ENCODE measurements at regions not wholly inside any gene's neighbourhood (a gene's known extent, or its start where the extent isn't known, plus 50 kb on each side); places are given as distances from the start of the nearest gene placed in this dataset.
"Not testable (repeated sequence)": the region's sequence is repeated elsewhere in the genome, so short reads cannot be mapped to it uniquely, and the experiment has no call there.

- H3K27me3 ChIP-seq (ENCODE audit: low read depth); DNase-seq (ENCODE audit: low spot score in 2 of 2); H3K4me3 ChIP-seq; H3K36me3 ChIP-seq (replicated peaks); H3K9me3 ChIP-seq; H3K4me1 ChIP-seq; in situ Hi-C loops (cut with MboI; ENCODE audit: low sequenced_read_pairs): not testable (repeated sequence)
Measured at GRCh38 chr5:82437565-82437964, 159.4 kb upstream of the RPS23 start.

GRCh38 chr5:82436291-82436690 lies 158.1 kb upstream of the RPS23 start:
- no peaks in the 10 kb centered on the region for H3K36me3 ChIP-seq (replicated peaks)
- no peaks in the 10 kb centered on the region for H3K27me3 ChIP-seq (ENCODE audit: low read depth)
- H3K4me3 ChIP-seq, result no peak overlapping the region
- H3K9me3 ChIP-seq, result 0 out of 2 replicates have a peak, but pooled peaks cover 2% of the 10 kb centered on the region
- in situ Hi-C loops (cut with MboI; ENCODE audit: low sequenced_read_pairs), result no loop called here
- no peaks in the 10 kb centered on the region for H3K4me1 ChIP-seq
- DNase-seq (ENCODE audit: low spot score in 2 of 2), result no peak

GRCh38 chr5:82434696-82435660 lies 156.8 kb upstream of the RPS23 start:
- H3K36me3 ChIP-seq (replicated peaks); H3K9me3 ChIP-seq; DNase-seq (ENCODE audit: low spot score in 2 of 2); H3K27me3 ChIP-seq (ENCODE audit: low read depth); H3K4me3 ChIP-seq; H3K4me1 ChIP-seq; in situ Hi-C loops (cut with MboI; ENCODE audit: low sequenced_read_pairs): not testable (repeated sequence)

- Histone ChIP-seq H3K9me3 (no peaks in the 10 kb centered on the region), H3K4me3 (no peak overlapping the region), H3K36me3 (replicated peaks) (no peaks in the 10 kb centered on the region), H3K4me1 (no peaks in the 10 kb centered on the region), H3K27me3 (ENCODE audit: low read depth) (no peaks in the 10 kb centered on the region)
- DNase-seq (ENCODE audit: low spot score in 2 of 2), result no peak
- in situ Hi-C loops (cut with MboI; ENCODE audit: low sequenced_read_pairs), result no loop called here
Measured at GRCh38 chr5:82426464-82427154, 148.5 kb upstream of the RPS23 start.

- no peaks in the 10 kb centered on the region for H3K9me3 ChIP-seq
- H3K27me3 ChIP-seq (ENCODE audit: low read depth), result no peaks in the 10 kb centered on the region
- no peak overlapping the region for H3K4me3 ChIP-seq
- in situ Hi-C loops (cut with MboI; ENCODE audit: low sequenced_read_pairs), result no loop called here
- no peak for DNase-seq (ENCODE audit: low spot score in 2 of 2)
- H3K36me3 ChIP-seq (replicated peaks), result no peaks in the 10 kb centered on the region
- no peaks in the 10 kb centered on the region for H3K4me1 ChIP-seq
Measured at GRCh38 chr5:82425591-82425990, 147.4 kb upstream of the RPS23 start.

GRCh38 chr5:82424211-82424610 lies 146.1 kb upstream of the RPS23 start:
- no peak for DNase-seq (ENCODE audit: low spot score in 2 of 2)
- H3K27me3 ChIP-seq (ENCODE audit: low read depth), result no peaks in the 10 kb centered on the region
- no peaks in the 10 kb centered on the region for H3K4me1 ChIP-seq
- no peak overlapping the region for H3K4me3 ChIP-seq
- in situ Hi-C loops (cut with MboI; ENCODE audit: low sequenced_read_pairs), result no loop called here
- H3K36me3 ChIP-seq (replicated peaks), result no peaks in the 10 kb centered on the region
- no peaks in the 10 kb centered on the region for H3K9me3 ChIP-seq

- DNase-seq (ENCODE audit: low spot score in 2 of 2), result no peak
- Histone ChIP-seq H3K4me1 (no peaks in the 10 kb centered on the region), H3K36me3 (replicated peaks) (no peaks in the 10 kb centered on the region), H3K4me3 (no peak overlapping the region), H3K27me3 (ENCODE audit: low read depth) (no peaks in the 10 kb centered on the region), H3K9me3 (no peaks in the 10 kb centered on the region)
- in situ Hi-C loops (cut with MboI; ENCODE audit: low sequenced_read_pairs), result no loop called here
Measured at GRCh38 chr5:82422751-82423181, 144.6 kb upstream of the RPS23 start.

GRCh38 chr5:82422001-82422740 lies 144.0 kb upstream of the RPS23 start:
- H3K27me3 ChIP-seq (ENCODE audit: low read depth), result no peaks in the 10 kb centered on the region
- H3K4me3 ChIP-seq, result no peak overlapping the region
- in situ Hi-C loops (cut with MboI; ENCODE audit: low sequenced_read_pairs), result no loop called here
- DNase-seq (ENCODE audit: low spot score in 2 of 2), result no peak
- H3K9me3 ChIP-seq, result no peaks in the 10 kb centered on the region
- H3K4me1 ChIP-seq, result no peaks in the 10 kb centered on the region
- no peaks in the 10 kb centered on the region for H3K36me3 ChIP-seq (replicated peaks)

GRCh38 chr5:82421119-82421518 lies 143.0 kb upstream of the RPS23 start:
- no peaks in the 10 kb centered on the region for H3K9me3 ChIP-seq
- no peaks in the 10 kb centered on the region for H3K27me3 ChIP-seq (ENCODE audit: low read depth)
- in situ Hi-C loops (cut with MboI; ENCODE audit: low sequenced_read_pairs), result no loop called here
- no peak for DNase-seq (ENCODE audit: low spot score in 2 of 2)
- H3K4me3 ChIP-seq, result no peak overlapping the region
- H3K4me1 ChIP-seq, result no peaks in the 10 kb centered on the region
- no peaks in the 10 kb centered on the region for H3K36me3 ChIP-seq (replicated peaks)

GRCh38 chr5:82420524-82420923 lies 142.4 kb upstream of the RPS23 start:
- H3K4me3 ChIP-seq, result not testable (repeated sequence)

GRCh38 chr5:82419559-82420332 lies 141.6 kb upstream of the RPS23 start:
- Histone ChIP-seq H3K4me3 (no peak overlapping the region), H3K9me3 (no peaks in the 10 kb centered on the region), H3K4me1 (no peaks in the 10 kb centered on the region), H3K36me3 (replicated peaks) (no peaks in the 10 kb centered on the region), H3K27me3 (ENCODE audit: low read depth) (no peaks in the 10 kb centered on the region)
- in situ Hi-C loops (cut with MboI; ENCODE audit: low sequenced_read_pairs), result no loop called here
- no peak for DNase-seq (ENCODE audit: low spot score in 2 of 2)

More at GRCh38 chr5:82420524-82420923, 142.4 kb upstream of the RPS23 start:
- H3K9me3 ChIP-seq; DNase-seq (ENCODE audit: low spot score in 2 of 2); H3K27me3 ChIP-seq (ENCODE audit: low read depth); H3K4me1 ChIP-seq; H3K36me3 ChIP-seq (replicated peaks); in situ Hi-C loops (cut with MboI; ENCODE audit: low sequenced_read_pairs): not testable (repeated sequence)

GRCh38 chr5:82418608-82418950 lies 140.4 kb upstream of the RPS23 start:
- no peak overlapping the region for H3K4me3 ChIP-seq
- H3K27me3 ChIP-seq (ENCODE audit: low read depth), result no peaks in the 10 kb centered on the region
- no peaks in the 10 kb centered on the region for H3K36me3 ChIP-seq (replicated peaks)
- no peak for DNase-seq (ENCODE audit: low spot score in 2 of 2)
- no peaks in the 10 kb centered on the region for H3K9me3 ChIP-seq
- in situ Hi-C loops (cut with MboI; ENCODE audit: low sequenced_read_pairs), result no loop called here
- H3K4me1 ChIP-seq, result no peaks in the 10 kb centered on the region
